ENCODE measurements at regions not wholly inside any gene's neighbourhood (a gene's known extent, or its start where the extent isn't known, plus 50 kb on each side); places are given as distances from the start of the nearest gene placed in this dataset.

- TF ChIP-seq CTCF (IDR thresholded peaks at IDR 0.05) (no peak), POLR2A (IDR thresholded peaks at IDR 0.05) (no peak)
Measured at GRCh38 chr10:93222211-93222754, 148.6 kb downstream of the CYP26A1 start.
